NB4 (cell line): ENCODE measurements at regions not wholly inside any gene's neighbourhood (a gene's known extent, or its start where the extent isn't known, plus 50 kb on each side); places are given as distances from the start of the nearest gene placed in this dataset.
A peak's percentile ranks its signal among the peaks of the same experiment; 100 is the strongest.

Source experiments
- DNase-seq: peaks from one replicate; pipeline ENCODE4 v3.0.0; 2010; ENCODE audit warnings: low read depth
- H3K4me3 ChIP-seq: one replicate; pipeline ENCODE4 v1.5.1; 2011; ENCODE audit warnings: mild to moderate bottlenecking, low read depth, low read length, moderate library complexity
- CTCF ChIP-seq: IDR thresholded peaks from one replicate; pipeline ENCODE4 v1.5.1; 2012; ENCODE audit warnings: low read depth, low read length
- MAX ChIP-seq: IDR thresholded peaks from 2 replicates; pipeline ENCODE4 v1.6.1; 2011; ENCODE audit warnings: low read depth, low read length
- MYC ChIP-seq: IDR thresholded peaks from 2 replicates; pipeline ENCODE4 v1.6.1; 2011; ENCODE audit warnings: low read depth, low read length
- POLR2A ChIP-seq: IDR thresholded peaks from 2 replicates; pipeline ENCODE4 v1.6.1; 2011; ENCODE audit warnings: mild to moderate bottlenecking; ENCODE audit not compliant: insufficient read length; ENCODE audit errors: extremely low read depth

DNA sequence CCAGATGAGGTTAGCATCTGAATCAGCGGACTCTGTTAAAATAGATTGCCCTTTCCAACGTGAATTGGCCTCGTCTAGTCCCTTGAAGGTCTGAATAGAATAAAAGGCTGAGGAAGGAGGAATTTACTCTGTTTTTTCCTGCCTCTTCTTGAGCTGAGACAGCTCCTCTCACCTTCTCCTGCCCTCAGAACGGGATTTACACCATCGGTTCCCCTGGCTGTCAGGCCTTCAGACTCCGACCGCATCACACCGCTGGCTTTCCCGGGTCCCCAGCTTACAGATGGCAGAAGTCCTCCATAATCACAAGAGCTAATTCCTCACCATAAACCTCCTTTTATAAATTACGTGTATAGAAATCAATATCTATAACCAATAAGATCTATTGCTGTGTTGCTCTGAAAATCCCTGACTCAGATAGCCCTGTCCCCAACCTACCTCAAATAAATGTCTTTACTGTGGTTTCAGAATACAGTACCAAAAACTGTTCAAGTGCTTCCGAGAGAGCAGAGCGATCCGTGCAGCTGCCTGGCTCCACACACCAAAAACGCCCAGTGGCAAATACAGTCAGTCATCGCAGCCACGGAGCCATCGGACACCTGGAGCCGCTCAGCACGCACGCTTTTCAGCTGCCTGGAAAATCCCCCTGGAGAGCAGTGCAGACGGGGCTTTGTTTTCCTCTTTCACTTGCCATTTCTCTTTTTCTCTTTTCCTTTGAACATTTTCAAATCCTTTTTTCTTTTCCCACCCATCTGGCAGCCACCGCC is 196.9 kb downstream of the NRP2 start:
- no peak for TF ChIP-seq MYC
- TF ChIP-seq MAX: no peak
- no peak for TF ChIP-seq POLR2A
- TF ChIP-seq CTCF: no peak
- no peak for DNase-seq
- H3K4me3 ChIP-seq: no peak overlapping the region

DNA sequence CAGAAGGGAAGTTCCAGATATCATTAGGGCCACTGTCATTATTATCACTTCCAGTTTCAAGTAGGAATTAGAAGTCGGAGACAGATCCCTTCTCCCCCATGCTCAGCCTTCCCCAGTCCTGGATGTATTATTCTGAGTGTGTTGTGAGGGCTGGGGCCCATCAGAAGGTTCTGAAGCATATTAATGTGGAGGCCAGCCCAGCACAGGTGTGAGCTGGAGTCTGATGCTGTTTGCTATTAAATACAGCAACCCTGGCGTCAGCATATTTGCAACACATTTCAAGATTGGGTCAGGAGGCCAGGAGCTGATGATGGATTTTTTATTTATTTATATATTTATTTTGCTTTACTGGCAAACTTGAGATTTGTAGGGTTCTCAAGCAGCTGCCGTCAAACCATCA is 195.2 kb downstream of the NRP2 start:
- no peak overlapping the region for H3K4me3 ChIP-seq
- TF ChIP-seq MAX (no peak), POLR2A (no peak), MYC (no peak), CTCF (no peak)

GRCh38 chr2:205876127-205876526 is 193.8 kb downstream of the NRP2 start:
- DNase-seq: no peak
- no peak for TF ChIP-seq POLR2A
- H3K4me3 ChIP-seq: no peak overlapping the region

More for the DNA sequence above, 195.2 kb downstream of the NRP2 start:
- no peak for DNase-seq

DNA sequence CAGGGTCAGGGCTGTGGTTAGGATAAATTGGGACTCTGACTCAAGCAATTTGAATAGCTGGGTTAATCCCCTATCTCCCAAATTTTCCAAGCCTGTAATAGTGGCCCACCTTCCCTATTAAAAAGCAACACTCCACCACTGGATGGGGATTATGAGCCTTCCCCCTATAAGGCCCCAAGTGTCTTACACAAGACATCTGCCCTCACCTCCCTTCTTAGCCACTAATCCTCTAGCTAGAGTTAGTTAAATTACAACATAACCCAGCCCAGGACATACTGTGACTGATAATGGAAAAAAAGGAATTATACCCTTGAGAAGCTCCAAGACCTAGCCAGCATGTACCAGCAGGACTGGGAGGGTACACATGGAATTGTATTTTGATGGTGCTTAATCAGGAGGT is 190.4 kb downstream of the NRP2 start:
- peak; percentile 38 for DNase-seq
- no peak for TF ChIP-seq MYC
- TF ChIP-seq CTCF: no peak
- no peak for TF ChIP-seq POLR2A
- TF ChIP-seq MAX: no peak
- H3K4me3 ChIP-seq: no peak overlapping the region

DNA sequence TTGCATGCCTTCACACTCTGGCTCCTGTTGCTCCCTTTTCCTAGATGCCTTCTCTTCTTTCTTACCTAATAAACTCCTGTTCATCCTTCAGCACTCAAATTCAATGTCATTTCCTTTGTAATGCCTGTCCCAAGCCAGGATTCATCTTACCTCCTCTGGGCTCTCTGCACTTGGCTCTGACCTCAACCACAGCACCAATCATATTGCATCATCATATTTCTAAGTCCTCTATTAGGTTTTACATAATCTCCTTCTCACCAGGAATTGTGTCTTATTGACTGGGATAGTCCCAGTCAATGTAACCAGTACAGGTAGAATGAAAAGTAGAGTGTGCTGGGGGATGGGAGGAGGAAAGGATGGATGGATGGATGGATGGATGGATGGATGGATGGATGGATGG is 187.1 kb downstream of the NRP2 start:
- DNase-seq: peak; percentile 48
- no peak overlapping the region for H3K4me3 ChIP-seq
- TF ChIP-seq CTCF: no peak
- no peak for TF ChIP-seq MAX
- no peak for TF ChIP-seq POLR2A
- no peak for TF ChIP-seq MYC

GRCh38 chr2:205868773-205869333 is 186.6 kb downstream of the NRP2 start:
- peak; percentile 67 for TF ChIP-seq MYC
- TF ChIP-seq MAX: peak; percentile 92
- TF ChIP-seq CTCF: no peak
- DNase-seq: peak; percentile 96
- no peak overlapping the region for H3K4me3 ChIP-seq
